T47D (cell line): ENCODE measurements at regions not wholly inside any gene's neighbourhood (a gene's known extent, or its start where the extent isn't known, plus 50 kb on each side); places are given as distances from the start of the nearest gene placed in this dataset.

Source experiments
- DNase-seq, 2 experiments: peaks; one replicate each; pipeline versions ENCODE4 v3.0.0 to v3.0.0-alpha.2; 2011 to 2012; ENCODE audit warnings: low read depth in 1 of 2, low spot score in 1 of 2
- JUND ChIP-seq: IDR thresholded peaks from 2 replicates; pipeline ENCODE4 v1.6.1; 2012; ENCODE audit warnings: low read depth
- in situ Hi-C: cut with HindIII; loops from 2 replicates; pipeline ENCODE4 v1.10.0; 2016; ENCODE audit warnings: low sequenced_read_pairs, low pct_unique_long_range_greater_than_20kb

- DNase-seq, result no peak
- in situ Hi-C loops, result no loop called here
- no peak for TF ChIP-seq JUND
Observed at GRCh38 chr7:131008840-131009711, 275.1 kb upstream of the KLF14 start.

DNA sequence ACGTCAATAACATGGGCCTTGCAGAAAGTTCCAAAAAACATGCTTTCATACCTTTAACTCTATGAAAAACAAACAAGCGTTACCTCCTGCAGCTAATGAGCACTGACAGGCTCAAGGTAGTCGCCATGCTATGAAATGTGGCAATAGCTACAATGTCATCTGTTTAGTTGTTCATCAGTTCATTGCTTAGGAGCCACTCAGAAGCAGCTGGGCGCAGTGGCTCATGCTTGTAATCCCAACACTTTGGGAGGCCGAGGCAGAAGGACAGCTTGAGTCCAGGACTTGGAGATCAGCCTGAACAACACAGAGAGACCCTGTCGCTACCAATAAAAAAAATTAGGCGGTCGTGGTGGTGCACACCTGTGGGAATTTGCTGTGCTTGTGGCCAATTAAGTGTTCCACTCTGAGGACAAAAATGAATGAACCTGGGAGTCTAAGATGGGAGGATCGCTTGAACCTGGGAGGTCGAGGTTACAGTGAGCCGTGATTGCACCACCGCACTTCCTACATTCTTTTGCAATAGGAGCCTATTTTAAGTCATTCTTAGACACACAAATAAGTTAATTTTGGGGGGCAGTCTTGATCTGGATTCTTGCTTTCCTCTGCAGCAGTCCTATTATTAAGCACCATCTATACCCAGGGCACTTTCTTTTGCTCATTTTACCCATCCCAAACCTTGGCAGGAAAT is 276.2 kb upstream of the KLF14 start:
- in situ Hi-C loops, result no loop called here
- no peak for DNase-seq
- TF ChIP-seq JUND, result no peak

DNA sequence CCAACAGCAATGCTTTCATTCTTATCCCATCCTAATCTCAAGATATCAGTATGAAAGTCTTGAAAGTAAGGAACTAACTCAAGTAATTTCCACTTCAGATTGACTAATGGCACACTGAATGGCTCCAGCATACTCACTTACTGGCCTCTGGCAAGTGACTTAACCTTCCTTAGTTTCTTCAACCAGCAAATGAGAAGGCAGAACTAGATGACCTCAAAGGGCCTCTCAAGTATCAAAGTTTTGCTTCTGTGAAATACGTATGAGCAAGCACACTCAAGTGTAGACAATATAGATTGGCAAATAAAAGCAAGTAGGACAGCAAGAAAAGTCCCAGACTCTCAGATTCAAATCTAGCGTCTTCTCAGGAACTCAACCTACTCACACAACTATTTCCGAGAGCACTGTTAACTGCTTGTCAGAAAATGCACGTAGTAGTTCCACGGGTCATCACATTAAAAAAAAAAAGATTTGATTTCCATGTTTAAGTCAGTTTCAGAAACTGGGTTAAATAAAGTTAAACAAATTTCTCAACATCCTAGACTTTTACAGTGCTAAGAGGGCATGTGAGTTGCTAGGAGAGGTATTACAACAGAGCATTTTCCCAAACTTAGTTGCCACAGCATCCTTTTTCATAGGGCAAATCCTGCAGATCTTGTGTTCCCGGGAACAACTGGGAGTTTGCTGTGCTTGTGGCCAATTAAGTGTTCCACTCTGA is 276.9 kb upstream of the KLF14 start:
- TF ChIP-seq JUND, result no peak
- DNase-seq, result no peak
- in situ Hi-C loops, result no loop called here

- no peak for DNase-seq
- no peak for TF ChIP-seq JUND
- in situ Hi-C loops, result no loop called here
Observed at GRCh38 chr7:131011432-131011742, 277.4 kb upstream of the KLF14 start.

GRCh38 chr7:131011976-131012375 is 278.0 kb upstream of the KLF14 start:
- no peak for DNase-seq
- in situ Hi-C loops, result no loop called here
- TF ChIP-seq JUND, result no peak

DNA sequence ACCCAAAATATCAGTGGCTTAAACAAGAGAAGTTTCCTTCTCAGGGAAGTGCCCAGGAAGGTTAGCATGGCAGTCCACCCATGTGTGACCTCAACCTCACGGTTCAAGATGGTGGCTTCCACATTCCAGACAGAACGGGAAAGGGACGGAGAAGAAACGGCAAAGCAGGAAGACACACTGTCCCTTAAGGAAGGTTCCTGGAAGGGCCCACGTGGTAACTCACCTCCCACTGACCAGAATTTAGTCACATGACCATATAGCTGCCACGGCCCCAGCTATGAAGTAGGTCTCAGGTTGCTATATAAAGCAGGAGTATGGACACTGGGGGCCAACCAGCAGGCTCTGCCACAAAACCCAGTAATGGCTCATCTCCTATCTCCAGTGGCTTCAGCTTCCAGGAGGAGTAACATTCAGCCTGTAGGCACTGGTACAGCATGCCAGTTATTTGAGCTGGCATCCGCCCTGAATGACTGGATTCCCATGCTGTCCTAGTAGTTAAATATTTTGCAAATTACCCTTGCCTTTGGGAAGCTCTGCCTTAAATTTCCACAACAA is 278.5 kb upstream of the KLF14 start:
- no peak for DNase-seq
- TF ChIP-seq JUND, result no peak
- in situ Hi-C loops, result no loop called here

GRCh38 chr7:131013716-131014115 is 279.7 kb upstream of the KLF14 start:
- in situ Hi-C loops, result no loop called here
- no peak for DNase-seq
- TF ChIP-seq JUND, result no peak

- DNase-seq, result no peak
- in situ Hi-C loops, result no loop called here
- no peak for TF ChIP-seq JUND
Observed at GRCh38 chr7:131014906-131015656, 281.1 kb upstream of the KLF14 start.

DNA sequence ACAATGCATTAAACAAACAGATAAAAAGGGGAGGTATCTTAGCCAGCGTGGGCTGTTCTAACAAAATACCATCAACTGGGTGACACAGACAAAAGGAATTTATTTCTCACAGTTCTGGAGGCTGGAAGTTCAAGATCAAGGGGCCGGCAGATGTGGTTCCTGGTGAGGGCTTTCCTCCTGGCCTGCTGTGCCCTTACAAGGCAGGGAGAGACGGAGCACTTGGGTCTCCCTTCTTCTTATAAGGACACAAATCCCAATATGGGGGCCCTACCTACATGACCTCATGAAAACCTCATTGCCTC is 281.6 kb upstream of the KLF14 start:
- TF ChIP-seq JUND, result no peak
- DNase-seq, result no peak
- in situ Hi-C loops, result no loop called here

GRCh38 chr7:131016230-131016629 is 282.2 kb upstream of the KLF14 start:
- TF ChIP-seq JUND, result no peak
- DNase-seq, result no peak
- in situ Hi-C loops, result no loop called here

- TF ChIP-seq JUND, result no peak
- no peak for DNase-seq
- in situ Hi-C loops, result no loop called here
Observed at GRCh38 chr7:131019351-131019750, 285.3 kb upstream of the KLF14 start.

DNA sequence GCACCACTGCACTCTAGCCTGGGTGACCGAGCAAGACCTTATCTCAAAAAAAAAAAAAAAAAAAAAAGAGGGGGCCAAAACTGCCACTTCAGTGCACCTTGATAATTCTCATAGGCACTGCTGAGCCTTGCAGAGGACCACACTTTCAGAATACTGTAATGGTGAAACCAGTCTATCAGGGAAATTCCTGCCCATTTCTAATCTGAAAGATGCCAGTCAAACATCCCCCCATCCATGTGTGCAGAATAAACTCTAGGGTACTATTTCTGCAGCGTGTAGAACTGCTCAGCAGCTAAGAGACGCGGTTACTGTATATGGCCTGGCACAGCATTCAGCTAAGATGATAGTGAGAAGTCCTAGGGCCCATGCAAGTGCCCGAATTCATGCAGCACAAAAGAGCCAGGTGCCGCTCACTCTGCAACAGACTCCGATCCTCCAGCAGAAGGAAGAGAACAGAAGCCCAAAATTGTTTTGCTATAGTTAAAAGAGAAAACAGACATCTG is 286.8 kb upstream of the KLF14 start:
- no peak for DNase-seq
- in situ Hi-C loops, result no loop called here

More for the DNA sequence above, 286.8 kb upstream of the KLF14 start:
- no peak for TF ChIP-seq JUND
